CD4-positive, alpha-beta T cell treated with Interleukin-15 for 4 hours (primary cell): ENCODE measurements at regions not wholly inside any gene's neighbourhood (a gene's known extent, or its start where the extent isn't known, plus 50 kb on each side); places are given as distances from the start of the nearest gene placed in this dataset.

ENCODE experiments used
- DNase-seq: peaks from one replicate; pipeline ENCODE4 v3.0.0-alpha.2; 2020; ENCODE audit warnings: low spot score

DNA sequence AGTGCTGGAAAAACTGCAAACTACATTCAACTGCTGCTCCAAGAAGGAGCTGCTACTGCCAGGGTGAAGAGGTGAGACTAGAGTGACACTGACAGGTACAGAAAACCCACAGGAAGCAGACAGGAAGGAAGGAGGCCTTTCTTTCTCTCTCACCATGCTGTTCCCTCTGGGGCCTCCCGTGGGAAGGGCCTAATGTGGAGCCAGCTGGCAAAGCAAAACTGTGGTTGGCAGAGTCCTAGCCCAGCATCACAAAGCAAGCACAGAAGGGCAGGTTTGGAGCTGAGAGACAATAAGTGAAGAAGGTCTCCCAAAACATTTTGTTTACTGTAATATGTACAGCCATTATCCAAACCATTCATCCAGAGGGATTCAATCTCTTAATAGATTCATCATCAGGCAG lies 122.5 kb upstream of the MAX start:
- DNase-seq: no peak

GRCh38 chr14:65225299-65226159 lies 123.2 kb upstream of the MAX start:
- DNase-seq: no peak

DNA sequence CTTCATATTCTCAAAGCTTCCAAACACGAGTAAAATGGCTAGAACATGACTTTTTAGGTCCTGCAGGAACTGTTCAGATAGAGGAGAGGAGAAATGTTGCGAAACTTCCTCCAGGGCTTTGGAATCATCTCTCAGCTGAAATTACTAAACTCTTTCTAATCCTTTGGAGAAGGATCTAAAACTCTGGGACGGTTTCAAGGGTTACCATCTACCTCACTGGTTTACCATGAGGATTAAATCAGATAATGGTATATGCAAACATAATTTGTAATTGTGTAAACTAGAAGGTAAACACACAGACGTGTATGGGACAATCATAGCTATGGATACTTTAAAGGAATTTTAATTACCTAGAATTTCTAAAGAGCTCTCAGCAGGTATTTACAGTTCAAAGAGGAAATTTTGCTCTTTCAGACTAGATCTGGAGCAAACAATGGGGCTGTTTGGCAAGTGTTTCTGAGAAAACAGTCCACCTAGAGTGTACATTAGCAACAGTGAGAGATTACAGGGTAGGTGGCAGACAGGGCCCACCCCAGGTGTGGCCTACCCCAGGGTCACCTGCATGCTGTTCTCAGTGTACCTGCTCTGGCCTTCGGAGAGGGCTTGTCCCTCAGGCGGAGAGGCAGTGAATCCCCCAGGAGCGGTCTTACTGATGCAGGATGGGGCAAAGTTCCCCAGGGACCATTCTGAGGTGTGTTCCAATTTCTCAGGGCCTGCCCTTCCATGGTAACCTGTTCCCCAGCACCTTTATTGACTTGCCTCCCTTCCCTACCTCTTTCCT lies 124.7 kb upstream of the MAX start:
- DNase-seq: no peak

DNA sequence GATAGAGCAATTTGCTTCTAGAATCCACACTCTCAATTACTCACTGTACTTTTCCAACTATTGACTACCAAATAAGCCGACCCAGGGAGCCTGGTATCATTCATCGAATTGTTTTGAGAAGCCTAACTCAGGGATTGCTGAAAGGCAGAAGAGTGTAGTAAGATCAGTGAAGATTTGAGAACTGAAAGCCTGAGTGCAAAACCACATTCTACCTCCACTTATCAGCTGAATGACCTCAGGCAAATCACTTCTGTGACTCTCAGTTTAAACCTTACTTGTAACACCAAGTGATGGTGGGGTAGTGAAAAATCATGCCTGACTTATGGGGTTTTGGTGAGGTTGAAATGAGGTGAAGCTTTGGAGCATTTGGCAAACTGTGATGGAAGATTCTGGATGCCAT lies 126.1 kb upstream of the MAX start:
- no peak for DNase-seq

- DNase-seq: no peak
Measured at GRCh38 chr14:65228956-65229747, 126.8 kb upstream of the MAX start.

- DNase-seq: peak; percentile 30
Measured at GRCh38 chr14:65229748-65230728, 127.7 kb upstream of the MAX start.

DNA sequence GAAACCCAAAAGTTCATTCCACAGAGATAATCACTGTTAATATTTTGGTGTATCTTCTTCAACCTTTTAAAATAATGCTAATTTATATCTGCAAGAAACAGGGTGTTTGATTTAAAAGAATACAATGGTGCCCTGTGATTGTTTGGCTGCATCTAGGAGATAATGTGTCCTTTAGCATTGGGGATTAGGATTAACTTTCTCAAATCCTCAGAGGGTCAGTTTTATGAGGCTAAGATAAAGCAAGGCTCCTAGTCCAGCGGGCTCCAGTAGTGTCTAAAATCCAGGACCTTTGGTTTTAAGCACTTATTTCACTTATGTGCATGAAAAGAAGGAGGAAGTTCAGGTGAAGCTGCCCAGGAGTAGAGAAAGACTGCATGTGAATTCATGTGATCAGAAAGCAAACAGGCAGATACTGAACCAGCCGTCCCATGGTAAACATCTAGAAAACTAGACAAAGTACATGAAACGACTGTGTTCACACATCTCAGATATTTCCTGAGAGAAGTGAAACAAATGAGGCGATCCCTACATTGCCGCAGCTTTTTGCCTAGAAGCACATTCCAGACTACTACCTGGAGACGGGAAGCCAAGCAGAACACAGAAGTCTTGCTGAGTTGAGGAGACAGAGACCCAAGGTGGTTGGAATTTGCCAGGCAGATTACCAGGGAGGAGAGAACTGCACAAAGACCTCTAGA lies 129.1 kb upstream of the MAX start:
- no peak for DNase-seq

DNA sequence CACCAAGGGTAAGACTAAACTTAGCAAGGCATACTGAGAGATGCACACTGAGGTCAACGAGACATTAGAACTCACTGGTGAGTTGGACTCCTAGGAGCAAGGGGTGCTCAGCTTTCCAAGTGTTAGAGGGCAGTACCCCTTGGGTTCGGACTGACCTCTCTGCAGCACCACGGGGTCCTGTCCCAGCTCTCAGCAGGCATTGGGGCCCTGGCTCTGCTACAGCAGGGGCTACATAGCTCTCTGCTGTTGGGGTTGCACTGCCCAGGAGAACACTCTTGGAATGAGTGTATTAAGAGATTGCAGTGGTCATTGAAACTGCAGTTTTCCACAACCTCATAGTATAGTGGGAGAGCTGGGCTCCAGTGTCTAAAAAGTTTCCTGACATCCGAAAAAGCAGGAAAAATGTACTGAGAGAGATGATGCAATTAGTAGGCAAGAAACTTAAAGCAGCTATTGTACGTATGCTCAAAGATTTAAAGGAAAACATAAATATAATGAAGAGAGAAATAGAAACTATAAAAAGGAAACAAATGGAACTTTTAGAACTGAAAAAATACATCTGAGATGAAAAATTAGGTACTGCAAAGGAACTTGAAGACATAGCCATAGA lies 132.5 kb upstream of the MAX start:
- no peak for DNase-seq

DNA sequence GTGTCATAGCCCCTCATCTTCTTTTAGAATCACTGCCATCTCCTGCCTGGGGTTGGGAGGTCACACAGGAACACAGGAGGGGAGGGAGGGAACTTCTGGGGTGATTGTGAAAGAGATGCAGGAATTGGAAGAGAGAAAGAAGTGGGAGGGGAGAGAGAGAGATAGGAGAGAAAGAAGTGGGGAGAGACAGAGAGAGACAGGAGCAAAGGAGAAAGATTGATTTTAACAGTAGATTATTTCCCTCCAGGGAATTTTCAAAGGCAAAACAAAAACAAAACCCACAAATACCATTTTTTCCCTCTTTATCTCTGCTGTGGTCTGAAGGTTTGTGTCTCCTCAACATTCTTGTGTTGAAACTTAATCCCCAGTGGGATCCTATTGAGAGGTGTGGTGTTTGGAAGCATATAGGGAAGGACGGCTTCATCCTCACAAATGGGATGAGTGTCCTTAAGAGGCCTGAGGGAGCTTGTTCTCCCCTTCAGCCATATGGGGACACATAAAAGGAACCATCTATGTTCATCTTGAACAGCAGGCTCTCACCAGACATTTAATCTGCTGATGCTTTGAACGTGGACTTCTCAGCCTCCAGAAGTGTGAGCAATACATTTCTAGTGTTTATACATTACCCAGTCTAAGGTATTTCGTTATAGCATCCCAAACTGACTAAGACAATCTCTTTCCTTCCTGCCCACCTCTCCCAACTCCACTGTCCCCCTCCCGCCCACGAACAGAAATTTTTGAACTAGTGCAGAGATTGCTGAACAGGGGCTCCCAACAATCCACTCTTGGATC lies 134.9 kb upstream of the MAX start:
- no peak for DNase-seq

DNA sequence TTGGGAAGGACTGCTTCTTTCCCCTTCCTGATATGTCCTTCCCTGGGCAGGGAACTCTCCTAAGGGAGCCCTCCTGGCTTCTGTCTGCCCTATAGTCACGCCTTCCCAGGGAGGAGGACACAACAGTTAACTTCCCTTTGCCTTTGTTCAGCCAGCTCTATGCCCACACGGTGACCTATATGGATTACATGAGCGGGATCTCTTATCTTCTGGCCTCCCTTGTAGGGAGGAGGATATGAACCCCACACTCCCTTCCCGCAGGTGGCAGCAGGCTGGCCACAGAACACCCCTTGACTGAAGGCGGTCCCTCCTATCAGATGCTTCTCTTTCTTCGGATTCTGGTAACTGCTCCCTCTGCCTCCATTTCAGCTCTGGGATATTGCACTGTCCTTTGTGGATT lies 135.6 kb upstream of the MAX start:
- DNase-seq: no peak

GRCh38 chr14:65238456-65238855 lies 136.1 kb upstream of the MAX start:
- no peak for DNase-seq

GRCh38 chr14:65239143-65239937 lies 137.0 kb upstream of the MAX start:
- no peak for DNase-seq

GRCh38 chr14:65239938-65240296 lies 137.6 kb upstream of the MAX start:
- no peak for DNase-seq

- no peak for DNase-seq
Measured at GRCh38 chr14:65241125-65241752, 138.9 kb upstream of the MAX start.

DNA sequence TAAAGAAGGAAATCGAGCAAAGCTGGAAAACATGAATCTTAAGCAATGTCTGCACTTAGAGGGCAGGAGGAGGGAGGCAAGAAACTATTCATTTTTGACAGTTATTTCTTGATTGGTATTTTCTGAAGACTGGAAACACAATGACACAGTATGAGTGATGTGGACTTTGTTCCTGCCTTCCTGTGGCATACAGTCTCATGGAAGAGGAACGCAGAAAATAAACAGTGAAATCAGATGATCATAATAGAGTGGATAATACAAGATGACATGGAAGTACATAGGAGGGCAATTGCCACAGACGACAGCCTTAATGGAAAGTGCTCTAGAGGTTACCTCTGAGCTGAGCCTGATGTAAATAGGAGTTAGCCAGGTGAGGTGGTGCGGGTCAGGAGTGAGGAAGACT lies 140.4 kb upstream of the MAX start:
- no peak for DNase-seq

- peak; percentile 16 for DNase-seq
Measured at GRCh38 chr14:65243766-65244442, 141.6 kb upstream of the MAX start.

GRCh38 chr14:65249471-65250161 lies 147.3 kb upstream of the MAX start:
- no peak for DNase-seq
